ENCODE measurements at regions not wholly inside any gene's neighbourhood (a gene's known extent, or its start where the extent isn't known, plus 50 kb on each side); places are given as distances from the start of the nearest gene placed in this dataset.
"Not testable (repeated sequence)": the region's sequence is repeated elsewhere in the genome, so short reads cannot be mapped to it uniquely, and the experiment has no call there.

DNA sequence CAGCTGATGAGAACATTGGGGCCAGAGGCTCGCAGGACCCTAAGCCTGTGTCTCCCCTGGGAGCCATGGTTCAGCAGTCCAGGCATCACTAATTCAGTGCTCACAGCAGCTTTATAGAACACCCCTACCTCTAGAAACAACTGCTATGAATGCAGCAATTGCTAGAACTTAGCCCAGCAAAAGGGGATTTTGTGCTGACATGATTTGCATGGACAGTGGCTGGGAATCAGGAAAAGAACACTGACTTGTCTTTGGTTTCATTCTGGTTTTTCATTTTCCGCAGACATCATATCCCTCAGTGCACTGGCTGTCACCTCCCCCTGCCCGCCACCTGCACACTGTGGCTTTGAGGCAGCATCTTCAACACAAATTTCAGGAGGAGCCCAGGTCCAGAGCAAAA is 3964.9 kb upstream of the TPTE start:
- DNase-seq, result not testable (repeated sequence)

GRCh38 chr21:6557415-6557814 is 3964.0 kb upstream of the TPTE start:
- DNase-seq, result not testable (repeated sequence)

- not testable (repeated sequence) for DNase-seq
Measured at GRCh38 chr21:6561168-6561567, 3960.2 kb upstream of the TPTE start.

DNA sequence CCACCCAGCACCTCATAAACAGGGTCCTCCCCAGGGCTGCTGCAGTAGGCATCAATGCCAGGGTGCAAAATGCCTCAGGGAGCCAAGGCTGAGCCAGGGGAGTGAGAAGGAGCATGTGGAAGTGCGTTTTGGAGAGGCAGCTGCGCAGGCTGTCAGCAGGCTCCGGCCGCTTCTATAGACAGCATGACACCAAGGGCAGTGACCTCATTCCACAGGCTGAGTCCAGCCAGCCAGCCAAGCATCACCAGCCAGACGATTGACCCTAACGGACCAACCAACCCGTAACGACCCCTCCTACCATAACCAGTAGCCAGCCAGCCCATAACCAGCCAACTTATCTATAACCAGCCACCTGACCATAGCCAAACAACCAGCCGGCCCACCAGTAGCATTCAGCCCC is 3959.8 kb upstream of the TPTE start:
- DNase-seq, result not testable (repeated sequence)

GRCh38 chr21:6564543-6565166 is 3956.7 kb upstream of the TPTE start:
- DNase-seq, result not testable (repeated sequence)

GRCh38 chr21:6565190-6566094 is 3955.9 kb upstream of the TPTE start:
- DNase-seq, result peak in 2 of 3 donors; percentile 2 to 45

DNA sequence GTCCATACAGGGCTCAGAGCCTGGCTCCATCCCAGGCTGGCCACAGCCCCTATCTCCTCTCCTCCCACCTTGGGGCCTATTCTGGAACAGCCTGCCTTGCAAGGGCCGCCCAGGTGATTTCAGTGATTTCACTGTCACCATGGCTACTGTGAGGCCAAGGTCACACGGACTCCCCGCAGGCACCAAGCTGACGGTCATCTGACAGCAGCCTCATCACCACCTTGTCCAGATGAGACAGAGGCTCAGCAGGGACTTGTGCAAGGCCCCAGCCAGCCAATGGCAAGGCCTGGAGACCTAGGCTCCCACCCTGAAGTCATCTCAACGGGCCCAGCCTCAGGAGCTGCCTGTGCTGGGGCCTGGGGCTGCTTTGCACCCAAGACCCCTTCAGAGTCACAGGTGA is 3953.8 kb upstream of the TPTE start:
- DNase-seq, result not testable (repeated sequence)

GRCh38 chr21:6569152-6569551 is 3952.2 kb upstream of the TPTE start:
- not testable (repeated sequence) for DNase-seq

DNA sequence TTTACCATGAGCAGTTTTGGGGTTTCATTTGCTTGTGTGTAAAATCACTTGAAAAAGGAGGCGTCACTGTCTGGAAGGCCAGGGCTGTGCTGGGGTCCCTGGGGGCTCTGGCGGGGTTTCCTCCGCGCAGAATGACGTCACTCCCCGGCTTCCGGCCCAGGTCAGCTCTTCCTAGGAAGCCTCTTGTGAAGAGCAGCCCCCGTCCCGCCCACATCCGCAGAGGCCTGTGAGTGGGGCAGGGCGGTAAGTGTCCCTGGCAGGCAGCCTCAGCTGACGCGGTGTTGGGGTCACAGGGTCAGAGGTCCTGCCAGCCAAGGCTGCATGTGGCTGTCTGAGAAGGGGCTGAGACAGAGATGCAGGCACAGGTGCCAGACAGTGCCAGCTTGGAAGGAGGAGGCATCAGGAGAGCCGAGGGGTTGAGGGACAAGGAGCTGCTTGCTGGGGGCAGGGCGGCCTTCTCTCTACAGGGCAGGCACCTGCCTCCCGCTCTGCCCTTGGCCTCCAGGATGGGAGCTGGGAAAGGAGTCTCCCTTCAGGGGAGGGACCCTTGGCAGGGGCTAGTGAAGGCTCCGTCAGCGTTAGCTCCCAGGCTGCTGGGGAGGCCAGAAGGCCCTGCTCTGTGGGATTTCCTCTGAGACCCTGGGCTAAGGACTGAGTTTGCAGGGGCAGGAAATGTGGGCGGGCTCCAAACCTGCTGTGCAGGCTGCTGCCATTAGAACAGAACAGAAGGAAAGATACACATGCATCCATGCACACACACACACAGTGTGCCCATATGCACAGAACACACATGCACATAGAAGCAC is 3951.6 kb upstream of the TPTE start:
- DNase-seq, result not testable (repeated sequence)

DNA sequence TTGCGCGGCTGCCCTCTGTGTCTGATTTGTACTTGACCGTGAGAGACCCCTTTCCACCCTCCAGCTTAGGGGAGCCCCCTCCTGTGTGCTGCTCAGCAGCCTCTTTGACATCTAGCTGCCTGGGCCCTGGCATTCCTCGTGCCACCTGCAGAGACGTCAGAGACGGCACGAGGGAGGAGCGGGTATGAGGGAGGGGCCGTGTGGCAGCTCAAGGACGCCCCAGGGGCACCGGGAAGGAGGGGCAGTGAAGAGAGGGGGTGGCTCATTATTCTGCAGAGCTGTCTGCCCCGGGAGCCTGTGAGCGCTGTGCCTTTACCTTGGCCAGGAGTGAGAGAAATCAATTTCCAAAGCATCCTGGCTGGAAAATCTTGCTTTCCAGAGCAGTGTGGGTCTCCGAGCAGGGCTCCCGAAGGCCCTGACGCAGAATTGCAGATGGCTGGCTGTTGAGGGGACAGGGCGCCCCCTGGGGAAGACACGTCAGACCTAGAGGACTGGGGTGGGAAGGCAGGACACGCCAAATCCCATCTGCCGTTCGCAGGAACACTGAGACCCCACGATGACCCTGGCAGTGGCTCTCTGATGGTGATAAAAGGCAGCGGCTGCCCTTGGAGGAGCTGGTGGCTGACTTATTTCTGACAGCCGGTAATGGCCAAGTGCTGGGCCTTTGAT is 3950.5 kb upstream of the TPTE start:
- not testable (repeated sequence) for DNase-seq

DNA sequence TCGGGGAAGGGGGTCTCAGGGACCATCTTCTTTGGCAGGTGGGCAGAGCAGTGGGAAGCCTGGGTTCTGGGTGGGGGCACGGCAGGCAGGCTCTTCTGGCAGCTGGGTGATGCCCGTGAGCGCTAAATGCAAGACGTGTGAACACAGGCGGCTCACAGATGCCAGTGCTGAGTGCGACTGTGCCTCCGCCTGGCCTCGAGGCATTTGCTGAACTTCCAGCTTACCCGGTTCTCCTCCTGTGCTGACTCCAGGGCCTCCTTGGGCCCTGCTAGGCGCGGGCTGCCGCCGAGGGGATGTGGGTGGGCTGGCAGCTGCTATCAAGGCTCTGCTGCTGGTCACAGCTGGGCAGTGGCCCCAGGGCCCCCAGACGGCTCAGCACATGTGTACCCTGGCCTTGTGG is 3947.8 kb upstream of the TPTE start:
- not testable (repeated sequence) for DNase-seq

GRCh38 chr21:6579801-6580200 is 3941.6 kb upstream of the TPTE start:
- DNase-seq, result not testable (repeated sequence)
